Body of pancreas (tissue), 4 donors: ENCODE measurements at regions not wholly inside any gene's neighbourhood (a gene's known extent, or its start where the extent isn't known, plus 50 kb on each side); places are given as distances from the start of the nearest gene placed in this dataset.
"Not testable (repeated sequence)": the region's sequence is repeated elsewhere in the genome, so short reads cannot be mapped to it uniquely, and the experiment has no call there.

Experiments
- ATAC-seq: fragments of 150-250 bp; one replicate; pipeline ENCODE4 v1.9.1; 2016
- DNase-seq, 4 donors: peaks; one replicate each; pipeline ENCODE4 v3.0.0-alpha.2; 2019
- H3K27ac ChIP-seq, 4 donors: fragments of 200-600 bp; sonication (generic); 1 replicate in 3 of 4; 2 replicates in 1 of 4; pipeline versions ENCODE4 v1.5.1 to v1.6.1; 2016 to 2019; ENCODE audit warnings: mild to moderate bottlenecking in 1 of 4, mixed read lengths in 1 of 4, moderate library complexity in 1 of 4
- H3K27me3 ChIP-seq, 2 donors: fragments of 200-600 bp; sonication (generic); one replicate each; pipeline ENCODE4 v1.6.0; 2016; ENCODE audit warnings: mild to moderate bottlenecking in 1 of 2
- H3K36me3 ChIP-seq, 2 donors: fragments of 200-600 bp; sonication (generic); replicated peaks in 1 of 2; 2 replicates each; pipeline ENCODE4 v1.5.1; 2016; ENCODE audit warnings: low read depth in 2 of 2; ENCODE audit not compliant: insufficient read depth in 1 of 2
- H3K4me1 ChIP-seq: fragments of 200-600 bp; sonication (generic); one replicate; pipeline ENCODE4 v1.6.0; 2016
- H3K4me3 ChIP-seq, 2 donors: fragments of 200-600 bp; sonication (generic); 1 replicate in 1 of 2; 2 replicates in 1 of 2; pipeline ENCODE4 v1.5.1; 2016 to 2019
- H3K9me3 ChIP-seq, 3 donors: fragments of 200-600 bp; sonication (generic); 1 replicate in 2 of 3; 2 replicates in 1 of 3; pipeline ENCODE4 v1.5.1; 2016
- POLR2A ChIP-seq, 3 donors: fragments of 450-650 bp; IDR thresholded peaks; one replicate each; pipeline ENCODE4 v1.6.1; 2016; ENCODE audit warnings: antibody characterized with exemption in 3 of 3, mild to moderate bottlenecking in 2 of 3
- WGBS, 2 donors: methylation state at CpG; one replicate each; pipeline ENCODE4 v1.1.5; 2017; 5-methylcytosine and 5-hydroxymethylcytosine counted together
- intact Hi-C: fragments of 100-400 bp; cut with DNase I; formaldehyde crosslinking; loops from one replicate; pipeline ENCODE4 v1.15.1; 2023
- TF ChIP-seq, protein P1 (sequence below), 7 experiments: fragments of 450-650 bp in 4 of 7; fragments of 200-600 bp in 3 of 7; sonication (generic) in 3 of 7; IDR thresholded peaks; one replicate each; pipeline ENCODE4 v1.5.1; 2016 to 2019; ENCODE audit warnings: antibody characterized with exemption in 7 of 7

DNA sequence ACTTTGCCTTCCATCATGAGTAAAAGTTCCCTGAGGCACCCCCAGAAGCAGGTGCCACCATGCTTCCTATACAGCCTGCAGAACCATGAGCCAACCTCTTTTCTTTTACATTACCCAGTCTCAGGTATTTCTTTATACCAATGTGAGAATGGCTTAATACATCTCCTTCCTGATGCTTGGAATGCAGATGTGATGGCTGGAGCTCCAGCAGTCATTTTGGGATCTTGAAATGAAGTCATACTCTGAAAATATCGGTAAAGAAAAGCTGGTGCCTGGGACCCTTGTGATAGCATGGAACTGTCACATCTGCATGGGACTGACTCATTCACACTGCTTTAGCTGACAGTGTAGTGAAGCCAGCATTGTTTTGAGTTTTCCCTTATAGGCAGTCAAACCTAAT is 634.5 kb upstream of the NRP1 start:
- intact Hi-C loops, result no loop called here
- WGBS, 2 donors, result 94 to 100% methylated on average over 1 of the region's 1 CpG
- ATAC-seq, result no peak

DNA sequence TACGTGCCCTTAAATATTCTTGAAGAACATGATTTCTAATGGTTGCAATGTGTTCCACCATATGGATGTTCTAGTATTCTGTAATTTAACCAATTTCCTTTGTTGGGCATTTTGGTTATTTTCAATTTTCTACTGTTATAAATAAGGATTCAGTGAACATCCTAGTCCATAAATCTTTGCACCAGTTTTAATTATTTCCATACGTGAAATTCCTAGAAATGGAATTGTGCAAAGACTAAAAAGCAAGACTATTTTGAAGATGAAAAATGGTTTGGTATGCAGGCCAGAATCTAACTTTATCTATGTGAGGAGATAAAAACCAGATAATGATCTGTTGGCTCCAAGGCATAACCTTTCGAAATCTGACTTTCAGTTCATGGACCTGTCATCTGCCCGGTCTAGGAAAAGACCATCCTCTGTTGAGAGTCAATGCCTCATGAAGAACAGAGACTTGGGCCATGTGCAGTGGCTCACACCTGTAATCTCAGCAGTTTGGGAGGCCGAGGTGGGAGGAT is 633.2 kb upstream of the NRP1 start:
- intact Hi-C loops, result no loop called here
- Histone ChIP-seq H3K4me3 (no peak overlapping the region), H3K9me3 (no peaks in the 10 kb centered on the region), H3K27ac (no peak overlapping the region), H3K4me1 (no peaks in the 10 kb centered on the region), H3K27me3 (no peaks in the 10 kb centered on the region), H3K36me3 (no peaks in the 10 kb centered on the region)
- DNase-seq (no peak), ATAC-seq (no peak)
- 85 to 91% methylated on average over 5 of the region's 5 CpGs for WGBS, 2 donors
- TF ChIP-seq POLR2A (IDR thresholded peaks at IDR 0.05), result no peak
- TF ChIP-seq, protein P1, sequence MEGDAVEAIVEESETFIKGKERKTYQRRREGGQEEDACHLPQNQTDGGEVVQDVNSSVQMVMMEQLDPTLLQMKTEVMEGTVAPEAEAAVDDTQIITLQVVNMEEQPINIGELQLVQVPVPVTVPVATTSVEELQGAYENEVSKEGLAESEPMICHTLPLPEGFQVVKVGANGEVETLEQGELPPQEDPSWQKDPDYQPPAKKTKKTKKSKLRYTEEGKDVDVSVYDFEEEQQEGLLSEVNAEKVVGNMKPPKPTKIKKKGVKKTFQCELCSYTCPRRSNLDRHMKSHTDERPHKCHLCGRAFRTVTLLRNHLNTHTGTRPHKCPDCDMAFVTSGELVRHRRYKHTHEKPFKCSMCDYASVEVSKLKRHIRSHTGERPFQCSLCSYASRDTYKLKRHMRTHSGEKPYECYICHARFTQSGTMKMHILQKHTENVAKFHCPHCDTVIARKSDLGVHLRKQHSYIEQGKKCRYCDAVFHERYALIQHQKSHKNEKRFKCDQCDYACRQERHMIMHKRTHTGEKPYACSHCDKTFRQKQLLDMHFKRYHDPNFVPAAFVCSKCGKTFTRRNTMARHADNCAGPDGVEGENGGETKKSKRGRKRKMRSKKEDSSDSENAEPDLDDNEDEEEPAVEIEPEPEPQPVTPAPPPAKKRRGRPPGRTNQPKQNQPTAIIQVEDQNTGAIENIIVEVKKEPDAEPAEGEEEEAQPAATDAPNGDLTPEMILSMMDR (IDR thresholded peaks at IDR 0.05), result no peak

More for the DNA sequence above, 634.5 kb upstream of the NRP1 start:
- no peak for DNase-seq
- H3K27me3 ChIP-seq, result no peaks in the 10 kb centered on the region
- TF ChIP-seq, protein P1 (IDR thresholded peaks at IDR 0.05), result no peak
- no peak for TF ChIP-seq POLR2A (IDR thresholded peaks at IDR 0.05)
- H3K27ac ChIP-seq, result no peak overlapping the region
- no peaks in the 10 kb centered on the region for H3K36me3 ChIP-seq
- no peaks in the 10 kb centered on the region for H3K4me1 ChIP-seq
- H3K4me3 ChIP-seq, result no peak overlapping the region
- H3K9me3 ChIP-seq, result no peaks in the 10 kb centered on the region

DNA sequence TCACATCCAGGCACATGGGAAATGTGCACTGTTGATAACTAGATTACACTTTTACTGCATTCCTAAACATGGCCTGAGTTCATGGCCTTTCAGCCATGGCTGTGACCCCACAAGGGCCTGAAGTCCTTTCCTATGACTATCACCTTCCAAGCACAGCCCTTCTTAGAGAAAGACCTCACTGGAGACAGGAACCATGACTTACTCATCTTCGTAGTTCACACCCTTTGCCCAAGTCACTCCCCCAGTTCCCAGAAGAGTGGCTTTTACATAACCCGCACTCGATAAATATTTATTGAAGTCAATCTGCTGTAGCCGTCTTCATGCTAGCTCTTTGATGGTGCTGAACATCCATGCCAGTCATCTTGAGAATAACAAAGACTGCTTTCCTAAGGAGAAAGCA is 632.5 kb upstream of the NRP1 start:
- Histone ChIP-seq H3K27me3 (no peaks in the 10 kb centered on the region), H3K27ac (no peak overlapping the region), H3K9me3 (no peaks in the 10 kb centered on the region), H3K36me3 (no peaks in the 10 kb centered on the region), H3K4me3 (no peak overlapping the region), H3K4me1 (no peaks in the 10 kb centered on the region)
- intact Hi-C loops, result no loop called here
- WGBS, 2 donors, result 90 to 91% methylated on average over 4 of the region's 4 CpGs
- TF ChIP-seq, protein P1 (IDR thresholded peaks at IDR 0.05), result no peak
- no peak for TF ChIP-seq POLR2A (IDR thresholded peaks at IDR 0.05)
- DNase-seq, result no peak
- no peak for ATAC-seq

DNA sequence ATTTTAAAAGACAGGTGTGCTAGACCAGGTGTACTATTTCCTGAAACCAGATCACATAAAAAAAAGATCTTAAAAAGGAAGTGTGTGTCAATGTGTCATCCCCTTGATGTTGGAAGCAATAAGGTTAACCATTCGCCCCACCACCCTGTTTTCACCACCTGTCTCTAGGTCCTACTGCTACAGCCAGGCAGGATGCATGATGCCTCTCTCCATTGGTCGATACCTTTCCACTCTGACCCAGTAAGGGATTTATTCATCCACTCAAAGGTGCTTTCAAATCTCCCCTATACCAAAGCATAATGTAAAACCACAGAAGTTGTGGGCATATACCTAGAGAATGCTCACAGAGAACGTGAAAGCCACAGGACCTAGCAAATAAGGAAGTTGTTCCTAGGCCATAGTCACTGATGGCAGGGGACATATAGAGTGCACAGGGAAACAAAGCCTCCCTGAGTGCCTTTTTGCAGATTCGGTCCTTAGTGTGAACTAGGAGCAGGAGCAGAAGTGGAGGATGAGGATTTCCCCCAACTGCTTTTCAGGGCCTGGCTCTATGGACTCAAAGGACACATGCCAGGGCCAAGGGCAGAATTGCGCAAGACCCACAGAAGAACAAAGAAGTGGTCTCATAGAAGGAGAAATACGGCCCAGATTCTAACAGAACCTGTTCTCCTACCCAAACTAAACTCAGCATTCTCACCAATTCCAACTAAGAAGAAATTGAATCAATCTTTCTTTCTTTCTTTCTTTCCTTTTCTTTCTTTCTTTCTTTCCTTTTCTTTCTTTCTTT is 631.5 kb upstream of the NRP1 start:
- H3K4me1 ChIP-seq, result no peaks in the 10 kb centered on the region
- intact Hi-C loops, result no loop called here
- H3K27me3 ChIP-seq, result no peaks in the 10 kb centered on the region
- H3K27ac ChIP-seq, result no peak overlapping the region
- no peaks in the 10 kb centered on the region for H3K9me3 ChIP-seq
- no peaks in the 10 kb centered on the region for H3K36me3 ChIP-seq
- H3K4me3 ChIP-seq, result no peak overlapping the region
- peak in 3 of 4 donors; percentile 53 to 60 (median 59) for DNase-seq
- no peak for TF ChIP-seq POLR2A (IDR thresholded peaks at IDR 0.05)
- TF ChIP-seq, protein P1 (IDR thresholded peaks at IDR 0.05), result no peak
- 61 to 65% methylated on average over 6 of the region's 6 CpGs for WGBS, 2 donors
- ATAC-seq, result no peak

DNA sequence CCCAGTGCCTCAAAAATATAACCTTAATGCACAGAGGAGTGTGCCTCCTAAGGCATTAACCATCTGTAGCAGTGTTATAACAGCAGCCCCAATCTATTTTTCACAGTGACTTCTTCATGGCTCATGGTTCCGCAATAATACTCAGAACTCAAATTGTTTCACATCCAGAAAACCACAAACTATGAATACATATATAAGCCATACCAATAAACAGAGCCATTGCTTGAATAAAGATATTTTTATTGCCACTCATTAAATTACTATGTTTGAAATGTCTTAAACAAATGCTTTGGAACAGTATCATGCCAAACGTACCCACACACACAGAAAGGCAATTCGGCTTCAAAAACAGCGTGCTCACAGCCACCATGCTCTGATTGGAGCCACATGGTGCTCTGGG is 629.3 kb upstream of the NRP1 start:
- Histone ChIP-seq H3K4me3 (no peak overlapping the region), H3K27ac (no peak overlapping the region), H3K36me3 (no peaks in the 10 kb centered on the region), H3K4me1 (no peaks in the 10 kb centered on the region), H3K27me3 (no peaks in the 10 kb centered on the region), H3K9me3 (no peaks in the 10 kb centered on the region)
- intact Hi-C loops, result no loop called here
- 83 to 95% methylated on average over 4 of the region's 4 CpGs for WGBS, 2 donors
- TF ChIP-seq, protein P1 (IDR thresholded peaks at IDR 0.05), result no peak
- TF ChIP-seq POLR2A (IDR thresholded peaks at IDR 0.05), result no peak
- no peak for ATAC-seq
- no peak for DNase-seq

DNA sequence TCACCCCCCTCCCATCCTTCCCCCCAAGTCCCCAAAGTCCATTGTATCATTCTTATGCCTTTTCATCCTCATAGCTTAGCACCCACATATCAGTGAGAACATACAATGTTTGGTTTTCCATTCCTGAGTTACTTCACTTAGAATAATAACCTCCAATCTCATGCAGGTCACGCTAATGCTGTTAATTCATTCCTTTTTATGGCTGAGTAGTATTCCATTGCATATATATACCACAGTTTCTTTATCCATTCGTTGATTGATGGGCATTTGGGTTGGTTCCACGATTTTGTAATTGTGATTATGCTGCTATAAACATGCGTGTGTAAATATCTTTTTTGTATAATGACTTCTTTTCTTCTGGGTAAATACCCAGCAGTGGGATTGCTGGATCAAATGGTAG is 621.9 kb upstream of the NRP1 start:
- H3K9me3 ChIP-seq, intact Hi-C loops, H3K27ac ChIP-seq, DNase-seq, H3K36me3 ChIP-seq, ATAC-seq, H3K4me1 ChIP-seq, H3K4me3 ChIP-seq, H3K27me3 ChIP-seq: not testable (repeated sequence)
- 64% methylated on average over 4 of the region's 4 CpGs for WGBS, 2 donors
